ENCODE measurements at regions not wholly inside any gene's neighbourhood (a gene's known extent, or its start where the extent isn't known, plus 50 kb on each side); places are given as distances from the start of the nearest gene placed in this dataset.

GRCh38 chr15:68525815-68526214 is 53.0 kb upstream of the CORO2B start:
- no peak for DNase-seq (ENCODE audit: low read depth)

- DNase-seq (ENCODE audit: low read depth): peak; percentile 74
Observed at GRCh38 chr15:68526269-68526668, 52.5 kb upstream of the CORO2B start.

GRCh38 chr15:68526784-68527183 is 52.0 kb upstream of the CORO2B start:
- DNase-seq (ENCODE audit: low read depth): no peak

- peak; percentile 28 for DNase-seq (ENCODE audit: low read depth)
Observed at GRCh38 chr15:68528626-68529290, 50.0 kb upstream of the CORO2B start.

Measured in ELR (cell line).